BLaER1 treated with 17β-estradiol and CSF1 and Interleukin-3, amounts not matched to agents 10 nM and 100 nM (cell line): ENCODE measurements at regions not wholly inside any gene's neighbourhood (a gene's known extent, or its start where the extent isn't known, plus 50 kb on each side); places are given as distances from the start of the nearest gene placed in this dataset.
A peak's percentile ranks its signal among the peaks of the same experiment; 100 is the strongest.

Source experiments
- H3K27ac ChIP-seq, 11 experiments: shearing (Covaris generic); formaldehyde crosslinking; 2 replicates each; pipeline ENCODE4 v1.8.1; 2022
- H3K27me3 ChIP-seq, 11 experiments: shearing (Covaris generic); formaldehyde crosslinking; 2 replicates each; pipeline ENCODE4 v1.8.1; 2022
- H3K36me3 ChIP-seq, 11 experiments: shearing (Covaris generic); formaldehyde crosslinking; 2 replicates each; pipeline ENCODE4 v1.8.1; 2022
- H3K4me1 ChIP-seq, 10 experiments: shearing (Covaris generic); formaldehyde crosslinking; 2 replicates each; pipeline ENCODE4 v1.8.1; 2022
- H3K4me2 ChIP-seq, 11 experiments: shearing (Covaris generic); formaldehyde crosslinking; 2 replicates each; pipeline ENCODE4 v1.8.1; 2022
- H3K4me3 ChIP-seq, 10 experiments: shearing (Covaris generic); formaldehyde crosslinking; 2 replicates each; pipeline ENCODE4 v1.8.1; 2022
- H3K9ac ChIP-seq, 11 experiments: shearing (Covaris generic); formaldehyde crosslinking; 2 replicates each; pipeline ENCODE4 v1.8.1; 2022
- H3K9me3 ChIP-seq, 11 experiments: shearing (Covaris generic); formaldehyde crosslinking; replicated peaks in 1 of 11; 2 replicates each; pipeline ENCODE4 v1.8.1; 2022
- H4K20me1 ChIP-seq, 11 experiments: shearing (Covaris generic); formaldehyde crosslinking; 2 replicates each; pipeline ENCODE4 v1.8.1; 2022
- Cebpa-rat ChIP-seq, 11 experiments: shearing (Covaris generic); IDR thresholded peaks; 2 replicates each; pipeline ENCODE4 v1.8.1; 2022

- Histone ChIP-seq H3K4me3 (no peak overlapping the region), H3K9ac (no peak overlapping the region), H3K9me3 (peaks cover 0 to 12% (median 0%) of the 10 kb centered on the region in 11 experiments; a peak in 3 of 22 replicates), H3K4me2 (peak overlapping the region in 2 of 11 experiments; percentile 5 to 16; a peak in 2 of 22 replicates), H3K27me3 (peaks cover 82 to 95% (median 92%) of the 10 kb centered on the region in 11 experiments), H3K27ac (no peak overlapping the region), H3K4me1 (peaks cover 0 to 16% (median 0%) of the 10 kb centered on the region in 10 experiments; a peak in 3 of 20 replicates), H3K36me3 (no peaks in the 10 kb centered on the region), H4K20me1 (peaks cover 0 to 4% (median 0%) of the 10 kb centered on the region in 11 experiments; a peak in 1 of 22 replicates)
- TF ChIP-seq Cebpa-rat (IDR thresholded peaks at IDR 0.05): no peak
These were observed 398.3 kb upstream of the FAM47C start for GRCh38 chrX:36609616-36610585.

GRCh38 chrX:36626898-36627297 is 381.3 kb upstream of the FAM47C start:
- no peaks in the 10 kb centered on the region for H3K4me1 ChIP-seq
- no peak for TF ChIP-seq Cebpa-rat (IDR thresholded peaks at IDR 0.05)
- H3K9ac ChIP-seq: no peak overlapping the region
- H3K4me3 ChIP-seq: no peak overlapping the region
- H3K27me3 ChIP-seq: peaks cover 88 to 100% (median 95%) of the 10 kb centered on the region in 11 experiments
- H3K27ac ChIP-seq: no peak overlapping the region
- peaks cover 0 to 5% (median 0%) of the 10 kb centered on the region in 11 experiments; a peak in 1 of 22 replicates for H3K9me3 ChIP-seq
- H3K36me3 ChIP-seq: no peaks in the 10 kb centered on the region
- no peak overlapping the region for H3K4me2 ChIP-seq
- H4K20me1 ChIP-seq: no peaks in the 10 kb centered on the region; a peak in 1 of 22 replicates

GRCh38 chrX:36640232-36640631 is 367.9 kb upstream of the FAM47C start:
- H3K27me3 ChIP-seq: peaks cover 75 to 100% (median 90%) of the 10 kb centered on the region in 11 experiments
- no peaks in the 10 kb centered on the region for H3K4me1 ChIP-seq
- no peak overlapping the region for H3K4me3 ChIP-seq
- H3K4me2 ChIP-seq: no peak overlapping the region
- no peak overlapping the region for H3K27ac ChIP-seq
- no peak overlapping the region for H3K9ac ChIP-seq
- no peaks in the 10 kb centered on the region for H3K9me3 ChIP-seq
- H3K36me3 ChIP-seq: no peaks in the 10 kb centered on the region
- no peak for TF ChIP-seq Cebpa-rat (IDR thresholded peaks at IDR 0.05)
- H4K20me1 ChIP-seq: 0 out of 22 replicates have a peak, but pooled peaks cover 0 to 8% (median 0%) of the 10 kb centered on the region in 11 experiments

GRCh38 chrX:36642052-36642451 is 366.1 kb upstream of the FAM47C start:
- Histone ChIP-seq H4K20me1 (0 out of 22 replicates have a peak, but pooled peaks cover 0 to 8% (median 0%) of the 10 kb centered on the region in 11 experiments), H3K4me3 (no peak overlapping the region), H3K36me3 (no peaks in the 10 kb centered on the region), H3K4me1 (no peaks in the 10 kb centered on the region), H3K27ac (no peak overlapping the region), H3K4me2 (no peak overlapping the region), H3K9ac (no peak overlapping the region), H3K9me3 (no peaks in the 10 kb centered on the region), H3K27me3 (peaks cover 76 to 100% (median 90%) of the 10 kb centered on the region in 11 experiments)
- TF ChIP-seq Cebpa-rat (IDR thresholded peaks at IDR 0.05): no peak

GRCh38 chrX:36650622-36651021 is 357.5 kb upstream of the FAM47C start:
- Histone ChIP-seq H3K36me3 (no peaks in the 10 kb centered on the region), H3K9ac (no peak overlapping the region), H3K4me1 (no peaks in the 10 kb centered on the region), H3K27me3 (peaks cover 84 to 100% (median 93%) of the 10 kb centered on the region in 11 experiments), H4K20me1 (no peaks in the 10 kb centered on the region), H3K4me2 (no peak overlapping the region), H3K4me3 (no peak overlapping the region), H3K27ac (no peak overlapping the region), H3K9me3 (no peaks in the 10 kb centered on the region; a peak in 1 of 22 replicates)
- TF ChIP-seq Cebpa-rat (IDR thresholded peaks at IDR 0.05): no peak

GRCh38 chrX:36683507-36683906 is 324.7 kb upstream of the FAM47C start:
- Histone ChIP-seq H3K27ac (no peak overlapping the region), H3K4me2 (no peak overlapping the region), H3K27me3 (peaks cover 30 to 95% (median 73%) of the 10 kb centered on the region in 11 experiments), H3K9ac (no peak overlapping the region), H4K20me1 (no peaks in the 10 kb centered on the region; a peak in 1 of 22 replicates), H3K4me1 (no peaks in the 10 kb centered on the region), H3K4me3 (no peak overlapping the region), H3K9me3 (no peaks in the 10 kb centered on the region), H3K36me3 (no peaks in the 10 kb centered on the region)
- no peak for TF ChIP-seq Cebpa-rat (IDR thresholded peaks at IDR 0.05)

GRCh38 chrX:36684053-36684452 is 324.1 kb upstream of the FAM47C start:
- H3K27ac ChIP-seq: no peak overlapping the region
- H3K9ac ChIP-seq: no peak overlapping the region

GRCh38 chrX:36721990-36722389 is 286.2 kb upstream of the FAM47C start:
- TF ChIP-seq Cebpa-rat (IDR thresholded peaks at IDR 0.05): no peak
- H3K4me1 ChIP-seq: no peaks in the 10 kb centered on the region
- H3K9ac ChIP-seq: no peak overlapping the region
- H4K20me1 ChIP-seq: no peaks in the 10 kb centered on the region
- H3K4me3 ChIP-seq: no peak overlapping the region
- no peak overlapping the region for H3K4me2 ChIP-seq
- H3K36me3 ChIP-seq: no peaks in the 10 kb centered on the region
- peaks cover 0 to 13% (median 0%) of the 10 kb centered on the region in 11 experiments; a peak in 1 of 22 replicates for H3K9me3 ChIP-seq
- H3K27me3 ChIP-seq: peaks cover 22 to 94% (median 82%) of the 10 kb centered on the region in 11 experiments
- no peak overlapping the region for H3K27ac ChIP-seq

More at GRCh38 chrX:36684053-36684452, 324.1 kb upstream of the FAM47C start:
- peaks cover 0 to 5% (median 0%) of the 10 kb centered on the region in 11 experiments; a peak in 2 of 22 replicates for H4K20me1 ChIP-seq
- H3K9me3 ChIP-seq: no peaks in the 10 kb centered on the region
- no peaks in the 10 kb centered on the region for H3K4me1 ChIP-seq
- H3K4me3 ChIP-seq: no peak overlapping the region
- H3K4me2 ChIP-seq: no peak overlapping the region
- H3K27me3 ChIP-seq: peaks cover 35 to 100% (median 75%) of the 10 kb centered on the region in 11 experiments
- no peaks in the 10 kb centered on the region for H3K36me3 ChIP-seq
- TF ChIP-seq Cebpa-rat (IDR thresholded peaks at IDR 0.05): no peak

GRCh38 chrX:36753602-36754001 is 254.6 kb upstream of the FAM47C start:
- no peak for TF ChIP-seq Cebpa-rat (IDR thresholded peaks at IDR 0.05)
- H4K20me1 ChIP-seq: peaks cover 0 to under 1% (median 0%) of the 10 kb centered on the region in 11 experiments; a peak in 1 of 22 replicates
- no peaks in the 10 kb centered on the region for H3K4me1 ChIP-seq

More at GRCh38 chrX:36753602-36754001, 254.6 kb upstream of the FAM47C start:
- Histone ChIP-seq H3K27ac (no peak overlapping the region), H3K9me3 (peaks cover 0 to 6% (median 0%) of the 10 kb centered on the region in 11 experiments; a peak in 4 of 22 replicates), H3K4me3 (no peak overlapping the region), H3K27me3 (peaks cover 57 to 100% (median 94%) of the 10 kb centered on the region in 11 experiments), H3K36me3 (no peaks in the 10 kb centered on the region), H3K4me2 (no peak overlapping the region), H3K9ac (no peak overlapping the region)
